Adrenal gland (tissue), 5 donors: ENCODE measurements at regions not wholly inside any gene's neighbourhood (a gene's known extent, or its start where the extent isn't known, plus 50 kb on each side); places are given as distances from the start of the nearest gene placed in this dataset.

Experiments used
- POLR2A ChIP-seq, 2 donors: fragments of 450-650 bp; IDR thresholded peaks; one replicate each; pipeline ENCODE4 v1.6.1; 2017; ENCODE audit warnings: antibody characterized with exemption in 2 of 2, mild to moderate bottlenecking in 2 of 2, moderate library complexity in 1 of 2
- TF ChIP-seq, protein P1 (sequence below), 6 experiments: fragments of 450-650 bp in 4 of 6; fragments of 200-600 bp in 2 of 6; sonication (generic) in 1 of 6; IDR thresholded peaks; 1 replicate in 5 of 6; 2 replicates in 1 of 6; pipeline versions ENCODE4 v1.5.1 to v1.8.0; 2016 to 2021; ENCODE audit warnings: antibody characterized with exemption in 6 of 6, mild to moderate bottlenecking in 2 of 6, moderate library complexity in 1 of 6
- donor health status: DM: no; HTN: no; CAD: no.

GRCh38 chr12:89181271-89181920 lies 170.9 kb downstream of the DUSP6 start:
- TF ChIP-seq POLR2A (IDR thresholded peaks at IDR 0.05) = no peak
- TF ChIP-seq, protein P1, sequence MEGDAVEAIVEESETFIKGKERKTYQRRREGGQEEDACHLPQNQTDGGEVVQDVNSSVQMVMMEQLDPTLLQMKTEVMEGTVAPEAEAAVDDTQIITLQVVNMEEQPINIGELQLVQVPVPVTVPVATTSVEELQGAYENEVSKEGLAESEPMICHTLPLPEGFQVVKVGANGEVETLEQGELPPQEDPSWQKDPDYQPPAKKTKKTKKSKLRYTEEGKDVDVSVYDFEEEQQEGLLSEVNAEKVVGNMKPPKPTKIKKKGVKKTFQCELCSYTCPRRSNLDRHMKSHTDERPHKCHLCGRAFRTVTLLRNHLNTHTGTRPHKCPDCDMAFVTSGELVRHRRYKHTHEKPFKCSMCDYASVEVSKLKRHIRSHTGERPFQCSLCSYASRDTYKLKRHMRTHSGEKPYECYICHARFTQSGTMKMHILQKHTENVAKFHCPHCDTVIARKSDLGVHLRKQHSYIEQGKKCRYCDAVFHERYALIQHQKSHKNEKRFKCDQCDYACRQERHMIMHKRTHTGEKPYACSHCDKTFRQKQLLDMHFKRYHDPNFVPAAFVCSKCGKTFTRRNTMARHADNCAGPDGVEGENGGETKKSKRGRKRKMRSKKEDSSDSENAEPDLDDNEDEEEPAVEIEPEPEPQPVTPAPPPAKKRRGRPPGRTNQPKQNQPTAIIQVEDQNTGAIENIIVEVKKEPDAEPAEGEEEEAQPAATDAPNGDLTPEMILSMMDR (IDR thresholded peaks at IDR 0.05) = no peak
